ENCODE measurements at regions not wholly inside any gene's neighbourhood (a gene's known extent, or its start where the extent isn't known, plus 50 kb on each side); places are given as distances from the start of the nearest gene placed in this dataset.

DNA sequence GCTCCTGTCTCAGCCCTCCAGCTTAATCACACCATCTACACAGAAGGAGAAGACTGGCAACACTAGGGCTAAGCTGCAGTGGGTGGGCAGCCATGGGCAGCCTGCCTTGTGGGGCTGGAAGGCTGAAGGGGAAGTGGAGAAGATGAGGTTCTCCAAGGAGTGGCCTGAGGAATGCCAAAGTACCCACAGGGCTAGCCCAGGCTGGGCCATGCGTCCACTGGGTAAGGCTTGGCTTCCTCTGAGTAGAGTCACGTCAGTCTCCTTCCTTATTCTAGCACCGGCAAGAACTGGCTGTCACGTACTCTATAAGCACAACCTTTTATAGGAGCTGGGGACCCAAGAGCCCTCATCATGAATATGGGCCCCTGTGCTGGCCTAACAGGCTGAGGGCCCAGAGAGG is 110.6 kb upstream of the SIRPA start:
- Histone ChIP-seq H3K9me3 (replicated peaks) (no peaks in the 10 kb centered on the region), H3K27ac (replicated peaks) (no peak overlapping the region), H3K4me3 (no peak overlapping the region), H3K27me3 (ENCODE audit: low read depth) (peaks cover 79% of the 10 kb centered on the region), H3K4me1 (no peaks in the 10 kb centered on the region), H3K36me3 (no peaks in the 10 kb centered on the region)
- DNase-seq, result no peak
- intact Hi-C loops (cut with micrococcal nuclease), result no loop called here
- TF ChIP-seq, protein P1, sequence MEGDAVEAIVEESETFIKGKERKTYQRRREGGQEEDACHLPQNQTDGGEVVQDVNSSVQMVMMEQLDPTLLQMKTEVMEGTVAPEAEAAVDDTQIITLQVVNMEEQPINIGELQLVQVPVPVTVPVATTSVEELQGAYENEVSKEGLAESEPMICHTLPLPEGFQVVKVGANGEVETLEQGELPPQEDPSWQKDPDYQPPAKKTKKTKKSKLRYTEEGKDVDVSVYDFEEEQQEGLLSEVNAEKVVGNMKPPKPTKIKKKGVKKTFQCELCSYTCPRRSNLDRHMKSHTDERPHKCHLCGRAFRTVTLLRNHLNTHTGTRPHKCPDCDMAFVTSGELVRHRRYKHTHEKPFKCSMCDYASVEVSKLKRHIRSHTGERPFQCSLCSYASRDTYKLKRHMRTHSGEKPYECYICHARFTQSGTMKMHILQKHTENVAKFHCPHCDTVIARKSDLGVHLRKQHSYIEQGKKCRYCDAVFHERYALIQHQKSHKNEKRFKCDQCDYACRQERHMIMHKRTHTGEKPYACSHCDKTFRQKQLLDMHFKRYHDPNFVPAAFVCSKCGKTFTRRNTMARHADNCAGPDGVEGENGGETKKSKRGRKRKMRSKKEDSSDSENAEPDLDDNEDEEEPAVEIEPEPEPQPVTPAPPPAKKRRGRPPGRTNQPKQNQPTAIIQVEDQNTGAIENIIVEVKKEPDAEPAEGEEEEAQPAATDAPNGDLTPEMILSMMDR (IDR thresholded peaks at IDR 0.05; ENCODE audit: borderline replicate concordance), result no peak

DNA sequence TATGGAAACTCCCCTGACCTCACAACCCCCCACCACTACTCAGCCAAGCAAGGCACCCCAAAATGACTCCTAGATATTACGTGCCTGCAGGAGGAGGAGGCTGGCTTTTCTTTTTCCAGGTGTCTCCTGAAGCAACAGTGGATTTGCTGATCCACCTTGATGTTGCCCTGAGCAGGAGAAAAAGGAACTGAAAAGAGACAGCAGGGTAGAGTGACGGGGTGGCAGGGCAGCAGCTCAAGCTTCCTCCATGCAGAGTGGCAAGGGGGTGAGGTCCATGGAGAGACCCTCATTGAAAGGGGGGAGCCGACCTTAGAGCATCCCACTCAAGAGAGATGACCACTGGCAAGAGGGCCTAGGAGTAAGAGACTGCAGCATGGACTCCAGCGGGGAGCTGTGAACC is 112.0 kb upstream of the SIRPA start:
- H3K36me3 ChIP-seq, result no peaks in the 10 kb centered on the region
- TF ChIP-seq, protein P1 (IDR thresholded peaks at IDR 0.05; ENCODE audit: borderline replicate concordance), result no peak
- H3K4me3 ChIP-seq, result no peak overlapping the region
- intact Hi-C loops (cut with micrococcal nuclease), result no loop called here
- H3K4me1 ChIP-seq, result no peaks in the 10 kb centered on the region
- no peaks in the 10 kb centered on the region for H3K9me3 ChIP-seq (replicated peaks)
- no peak overlapping the region for H3K27ac ChIP-seq (replicated peaks)
- peaks cover 68% of the 10 kb centered on the region for H3K27me3 ChIP-seq (ENCODE audit: low read depth)
- DNase-seq, result no peak

DNA sequence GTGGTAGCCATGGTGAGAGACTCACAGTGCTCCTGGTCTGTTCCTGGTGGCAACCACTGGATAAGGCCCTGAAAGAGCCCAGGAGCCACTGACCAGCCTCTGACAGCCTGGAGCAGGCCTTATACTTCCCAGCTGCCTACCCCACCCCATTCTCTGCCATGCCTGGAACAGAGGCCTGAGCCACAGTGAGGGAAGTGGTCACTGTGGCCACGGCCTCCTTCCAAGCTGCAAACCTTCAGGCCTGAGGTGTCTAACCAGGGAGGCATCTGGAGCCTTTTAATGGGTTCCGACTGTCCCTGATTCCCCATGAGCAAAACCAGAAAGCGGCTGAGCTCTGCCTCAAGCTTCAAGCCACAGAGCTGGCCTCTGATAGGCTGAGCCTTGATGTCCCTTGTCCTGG is 113.0 kb upstream of the SIRPA start:
- no peaks in the 10 kb centered on the region for H3K9me3 ChIP-seq (replicated peaks)
- no peak for DNase-seq
- no peaks in the 10 kb centered on the region for H3K36me3 ChIP-seq
- H3K27ac ChIP-seq (replicated peaks), result no peak overlapping the region
- TF ChIP-seq, protein P1 (IDR thresholded peaks at IDR 0.05; ENCODE audit: borderline replicate concordance), result no peak
- intact Hi-C loops (cut with micrococcal nuclease), result no loop called here
- H3K27me3 ChIP-seq (ENCODE audit: low read depth), result peaks cover 58% of the 10 kb centered on the region
- H3K4me3 ChIP-seq, result no peak overlapping the region
- H3K4me1 ChIP-seq, result no peaks in the 10 kb centered on the region

DNA sequence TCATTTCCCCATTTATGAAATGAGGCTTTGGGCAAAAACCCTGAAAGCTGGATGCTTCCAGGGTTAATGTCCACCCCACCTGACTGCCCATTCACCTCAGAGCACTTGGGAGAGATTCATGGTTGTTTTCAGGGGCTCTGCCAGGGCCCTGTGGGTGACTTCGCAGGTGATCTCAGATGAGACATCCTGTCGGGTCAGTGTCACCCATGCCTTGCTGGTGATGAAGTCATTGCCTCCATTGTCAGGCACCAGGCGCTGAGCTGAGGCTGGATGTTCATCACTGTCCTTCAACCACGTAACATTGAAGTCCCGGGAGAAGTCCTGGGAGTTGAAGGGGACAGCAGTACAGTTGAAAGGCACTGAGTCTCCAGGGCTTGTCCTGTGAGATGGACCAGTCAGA is 115.6 kb upstream of the SIRPA start:
- H3K9me3 ChIP-seq (replicated peaks), result no peaks in the 10 kb centered on the region
- H3K36me3 ChIP-seq, result no peaks in the 10 kb centered on the region
- no peak overlapping the region for H3K27ac ChIP-seq (replicated peaks)
- H3K27me3 ChIP-seq (ENCODE audit: low read depth), result peaks cover 33% of the 10 kb centered on the region
- DNase-seq, result no peak
- H3K4me3 ChIP-seq, result no peak overlapping the region
- TF ChIP-seq, protein P1 (IDR thresholded peaks at IDR 0.05; ENCODE audit: borderline replicate concordance), result no peak
- intact Hi-C loops (cut with micrococcal nuclease), result no loop called here
- H3K4me1 ChIP-seq, result peaks cover 12% of the 10 kb centered on the region

DNA sequence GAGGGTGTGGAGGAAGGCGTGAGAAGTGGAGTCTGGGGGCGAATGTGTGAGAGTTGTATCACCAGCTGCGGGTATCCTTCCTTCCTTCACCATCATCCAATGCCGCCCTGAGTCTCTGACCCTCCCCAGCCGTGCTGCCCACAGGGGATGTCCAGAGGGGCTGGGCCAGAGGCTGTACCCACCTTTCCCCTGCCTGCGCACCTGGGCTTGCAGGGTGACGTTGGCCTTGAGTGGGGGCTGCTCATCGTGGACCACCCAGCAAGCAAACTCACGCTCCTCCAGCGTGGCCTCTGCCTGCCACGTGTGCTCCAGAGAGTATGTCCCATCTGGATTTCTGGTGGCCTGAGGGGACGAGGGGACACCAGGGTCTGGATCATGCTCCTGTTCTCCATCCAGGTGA is 116.9 kb upstream of the SIRPA start:
- H3K4me1 ChIP-seq, result peaks cover 12% of the 10 kb centered on the region
- H3K27me3 ChIP-seq (ENCODE audit: low read depth), result peaks cover 21% of the 10 kb centered on the region
- DNase-seq, result no peak
- no peaks in the 10 kb centered on the region for H3K36me3 ChIP-seq
- H3K27ac ChIP-seq (replicated peaks), result no peak overlapping the region
- intact Hi-C loops (cut with micrococcal nuclease), result no loop called here
- H3K9me3 ChIP-seq (replicated peaks), result no peaks in the 10 kb centered on the region
- TF ChIP-seq, protein P1 (IDR thresholded peaks at IDR 0.05; ENCODE audit: borderline replicate concordance), result no peak
- no peak overlapping the region for H3K4me3 ChIP-seq

DNA sequence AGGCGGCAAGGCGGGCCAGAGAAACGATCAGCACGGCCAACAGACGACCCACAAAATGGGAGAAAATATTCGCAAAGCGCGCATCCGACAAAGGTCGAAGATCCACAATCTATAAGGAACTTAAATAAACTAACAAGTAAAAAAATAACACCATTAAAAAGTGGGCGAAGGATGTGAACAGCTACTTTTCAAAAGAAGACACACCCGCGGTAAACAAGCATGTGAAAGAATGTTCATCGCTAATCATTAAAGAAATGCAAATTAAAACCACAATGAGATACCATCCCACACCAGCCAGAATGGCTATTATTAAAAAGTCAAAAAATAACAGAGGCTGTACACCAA is 117.8 kb upstream of the SIRPA start:
- intact Hi-C loops (cut with micrococcal nuclease), result no loop called here
- peak overlapping the region; percentile 76 for H3K4me3 ChIP-seq
- H3K4me1 ChIP-seq, result peaks cover 12% of the 10 kb centered on the region
- no peak for DNase-seq
- no peaks in the 10 kb centered on the region for H3K36me3 ChIP-seq
- TF ChIP-seq, protein P1 (IDR thresholded peaks at IDR 0.05; ENCODE audit: borderline replicate concordance), result no peak
- H3K27me3 ChIP-seq (ENCODE audit: low read depth), result peaks cover 15% of the 10 kb centered on the region
- no peak overlapping the region for H3K27ac ChIP-seq (replicated peaks)
- no peaks in the 10 kb centered on the region for H3K9me3 ChIP-seq (replicated peaks)
